Body of pancreas (tissue), 4 donors: ENCODE measurements at regions not wholly inside any gene's neighbourhood (a gene's known extent, or its start where the extent isn't known, plus 50 kb on each side); places are given as distances from the start of the nearest gene placed in this dataset.
"Not testable (repeated sequence)": the region's sequence is repeated elsewhere in the genome, so short reads cannot be mapped to it uniquely, and the experiment has no call there.

Source experiments
- CTCF ChIP-seq, 7 experiments: fragments of 450-650 bp in 4 of 7; fragments of 200-600 bp in 3 of 7; sonication (generic) in 3 of 7; IDR thresholded peaks; one replicate each; pipeline ENCODE4 v1.5.1; 2016 to 2019; ENCODE audit warnings: antibody characterized with exemption in 7 of 7
- POLR2A ChIP-seq, 3 donors: fragments of 450-650 bp; IDR thresholded peaks; one replicate each; pipeline ENCODE4 v1.6.1; 2016; ENCODE audit warnings: antibody characterized with exemption in 3 of 3, mild to moderate bottlenecking in 2 of 3

GRCh38 chr15:22178438-22178837 is 98.1 kb downstream of the OR4M2 start:
- TF ChIP-seq CTCF, POLR2A (IDR thresholded peaks at IDR 0.05): not testable (repeated sequence)
